Stimulated activated naive B cell treated with anti-CD40 and anti-IgM and Interleukin-4, amounts not matched to agents 10 μg/mL and 1 μg/mL and 100 μg/mL, for 72 hours (primary cell): ENCODE measurements at regions not wholly inside any gene's neighbourhood (a gene's known extent, or its start where the extent isn't known, plus 50 kb on each side); places are given as distances from the start of the nearest gene placed in this dataset.

Source experiments
- ATAC-seq, 2 donors: fragments of 150-1000 bp; cut with Tn5 transposase; replicated peaks; 2 replicates each; pipeline ENCODE4 v1.10.0; 2021; ENCODE audit warnings: moderate library complexity in 1 of 2
- DNase-seq: peaks from one replicate; pipeline ENCODE4 v3.0.0; 2021
- H3K27ac Mint-ChIP-seq: one replicate; pipeline ENCODE4 v1.8.0; 2022; ENCODE audit warnings: mild to moderate bottlenecking, mixed read lengths
- H3K27me3 Mint-ChIP-seq, 2 donors: one replicate each; pipeline ENCODE4 v1.8.0; 2022; ENCODE audit warnings: mixed read lengths in 2 of 2
- H3K36me3 Mint-ChIP-seq, 2 donors: one replicate each; pipeline ENCODE4 v1.8.0; 2022; ENCODE audit warnings: mixed read lengths in 2 of 2, mild to moderate bottlenecking in 1 of 2
- H3K4me1 Mint-ChIP-seq, 2 donors: one replicate each; pipeline ENCODE4 v1.8.0; 2022; ENCODE audit warnings: mixed read lengths in 2 of 2, mild to moderate bottlenecking in 1 of 2
- H3K4me3 Mint-ChIP-seq, 2 donors: one replicate each; pipeline ENCODE4 v1.8.0; 2022; ENCODE audit warnings: mild to moderate bottlenecking in 2 of 2, mixed read lengths in 2 of 2, moderate library complexity in 1 of 2
- H3K9me3 Mint-ChIP-seq, 2 donors: one replicate each; pipeline ENCODE4 v1.8.0; 2022; ENCODE audit warnings: mixed read lengths in 2 of 2, mild to moderate bottlenecking in 1 of 2

- Mint-ChIP-seq H3K4me1 (no peaks in the 10 kb centered on the region), H3K27me3 (peaks cover 5% of the 10 kb centered on the region in 2 donors), H3K27ac (no peak overlapping the region), H3K9me3 (peaks cover 0 to 4% of the 10 kb centered on the region in 2 donors), H3K36me3 (no peaks in the 10 kb centered on the region), H3K4me3 (no peak overlapping the region)
- ATAC-seq, result no peak
- DNase-seq, result no peak
Measured at GRCh38 chr16:51024703-51025102, 126.4 kb downstream of the SALL1 start.

GRCh38 chr16:51022955-51023354 lies 128.1 kb downstream of the SALL1 start:
- Mint-ChIP-seq H3K36me3 (no peaks in the 10 kb centered on the region), H3K4me3 (no peak overlapping the region), H3K9me3 (peaks cover 0 to 4% of the 10 kb centered on the region in 2 donors), H3K27ac (no peak overlapping the region), H3K27me3 (peaks cover 0 to 5% of the 10 kb centered on the region in 2 donors), H3K4me1 (no peaks in the 10 kb centered on the region)
- ATAC-seq (no peak), DNase-seq (no peak)

- no peak for DNase-seq
- Mint-ChIP-seq H3K4me3 (no peak overlapping the region), H3K27ac (no peak overlapping the region), H3K36me3 (no peaks in the 10 kb centered on the region), H3K27me3 (peaks cover 0 to 8% of the 10 kb centered on the region in 2 donors), H3K9me3 (no peaks in the 10 kb centered on the region), H3K4me1 (no peaks in the 10 kb centered on the region)
- ATAC-seq, result no peak
Measured at GRCh38 chr16:51019617-51020016, 131.5 kb downstream of the SALL1 start.

GRCh38 chr16:51017969-51018368 lies 133.1 kb downstream of the SALL1 start:
- ATAC-seq, result no peak

GRCh38 chr16:51012396-51012795 lies 138.7 kb downstream of the SALL1 start:
- H3K9me3 Mint-ChIP-seq, result peaks cover 3 to 12% of the 10 kb centered on the region in 2 donors
- no peaks in the 10 kb centered on the region for H3K36me3 Mint-ChIP-seq
- DNase-seq (no peak), ATAC-seq (no peak)
- no peak overlapping the region for H3K27ac Mint-ChIP-seq
- H3K4me3 Mint-ChIP-seq, result no peak overlapping the region
- no peaks in the 10 kb centered on the region for H3K4me1 Mint-ChIP-seq
- H3K27me3 Mint-ChIP-seq, result peaks cover 4 to 8% of the 10 kb centered on the region in 2 donors

More at GRCh38 chr16:51017969-51018368, 133.1 kb downstream of the SALL1 start:
- no peak for DNase-seq
- Mint-ChIP-seq H3K36me3 (no peaks in the 10 kb centered on the region), H3K4me3 (no peak overlapping the region), H3K27me3 (peaks cover 0 to 8% of the 10 kb centered on the region in 2 donors), H3K9me3 (no peaks in the 10 kb centered on the region), H3K27ac (no peak overlapping the region), H3K4me1 (no peaks in the 10 kb centered on the region)

GRCh38 chr16:51010817-51011216 lies 140.3 kb downstream of the SALL1 start:
- no peaks in the 10 kb centered on the region for H3K4me1 Mint-ChIP-seq
- H3K4me3 Mint-ChIP-seq, result no peak overlapping the region
- DNase-seq, result no peak
- H3K9me3 Mint-ChIP-seq, result peaks cover 3 to 17% of the 10 kb centered on the region in 2 donors
- H3K27me3 Mint-ChIP-seq, result peaks cover 8% of the 10 kb centered on the region in 2 donors
- H3K27ac Mint-ChIP-seq, result no peak overlapping the region
- ATAC-seq, result no peak
- H3K36me3 Mint-ChIP-seq, result no peaks in the 10 kb centered on the region

- no peak for DNase-seq
- ATAC-seq, result no peak
- H3K27ac Mint-ChIP-seq, result no peak overlapping the region
- peaks cover 0 to 13% of the 10 kb centered on the region in 2 donors for H3K27me3 Mint-ChIP-seq
- no peak overlapping the region for H3K4me3 Mint-ChIP-seq
- H3K4me1 Mint-ChIP-seq, result no peaks in the 10 kb centered on the region
- no peaks in the 10 kb centered on the region for H3K36me3 Mint-ChIP-seq
- peaks cover 6 to 18% of the 10 kb centered on the region in 2 donors for H3K9me3 Mint-ChIP-seq
Measured at GRCh38 chr16:51009813-51010212, 141.3 kb downstream of the SALL1 start.

GRCh38 chr16:51009359-51009758 lies 141.7 kb downstream of the SALL1 start:
- H3K27ac Mint-ChIP-seq, result no peak overlapping the region
- no peak for DNase-seq
- H3K36me3 Mint-ChIP-seq, result no peaks in the 10 kb centered on the region
- H3K27me3 Mint-ChIP-seq, result peaks cover 0 to 13% of the 10 kb centered on the region in 2 donors
- ATAC-seq, result no peak
- no peaks in the 10 kb centered on the region for H3K4me1 Mint-ChIP-seq
- H3K4me3 Mint-ChIP-seq, result no peak overlapping the region
- peaks cover 6 to 21% of the 10 kb centered on the region in 2 donors for H3K9me3 Mint-ChIP-seq

GRCh38 chr16:51008607-51009006 lies 142.5 kb downstream of the SALL1 start:
- H3K27ac Mint-ChIP-seq, result no peak overlapping the region
- H3K4me1 Mint-ChIP-seq, result no peaks in the 10 kb centered on the region
- DNase-seq (no peak), ATAC-seq (no peak)
- peaks cover 6 to 21% of the 10 kb centered on the region in 2 donors for H3K9me3 Mint-ChIP-seq
- no peaks in the 10 kb centered on the region for H3K36me3 Mint-ChIP-seq
- H3K27me3 Mint-ChIP-seq, result peaks cover 0 to 13% of the 10 kb centered on the region in 2 donors
- H3K4me3 Mint-ChIP-seq, result no peak overlapping the region

GRCh38 chr16:51008037-51008436 lies 143.0 kb downstream of the SALL1 start:
- no peaks in the 10 kb centered on the region for H3K4me1 Mint-ChIP-seq
- H3K4me3 Mint-ChIP-seq, result no peak overlapping the region
- ATAC-seq (no peak), DNase-seq (no peak)
- peaks cover 0 to 13% of the 10 kb centered on the region in 2 donors for H3K27me3 Mint-ChIP-seq
- no peaks in the 10 kb centered on the region for H3K36me3 Mint-ChIP-seq
- peaks cover 6 to 21% of the 10 kb centered on the region in 2 donors for H3K9me3 Mint-ChIP-seq
- no peak overlapping the region for H3K27ac Mint-ChIP-seq

GRCh38 chr16:51003850-51004566 lies 147.1 kb downstream of the SALL1 start:
- Mint-ChIP-seq H3K27ac (no peak overlapping the region), H3K4me3 (no peak overlapping the region), H3K36me3 (no peaks in the 10 kb centered on the region), H3K27me3 (peaks cover 0 to 12% of the 10 kb centered on the region in 2 donors), H3K4me1 (no peaks in the 10 kb centered on the region), H3K9me3 (peaks cover 3 to 12% of the 10 kb centered on the region in 2 donors)
- DNase-seq (no peak), ATAC-seq (no peak)

GRCh38 chr16:51002881-51003490 lies 148.1 kb downstream of the SALL1 start:
- peaks cover 3 to 12% of the 10 kb centered on the region in 2 donors for H3K9me3 Mint-ChIP-seq
- no peak overlapping the region for H3K4me3 Mint-ChIP-seq
- no peak overlapping the region for H3K27ac Mint-ChIP-seq
- H3K4me1 Mint-ChIP-seq, result no peaks in the 10 kb centered on the region
- ATAC-seq (no peak), DNase-seq (no peak)
- no peaks in the 10 kb centered on the region for H3K36me3 Mint-ChIP-seq
- H3K27me3 Mint-ChIP-seq, result peaks cover 0 to 12% of the 10 kb centered on the region in 2 donors

- no peak overlapping the region for H3K27ac Mint-ChIP-seq
- no peak overlapping the region for H3K4me3 Mint-ChIP-seq
Measured at GRCh38 chr16:50999181-50999580, 151.9 kb downstream of the SALL1 start.

GRCh38 chr16:50998411-50998810 lies 152.7 kb downstream of the SALL1 start:
- ATAC-seq (no peak), DNase-seq (no peak)
- Mint-ChIP-seq H3K4me3 (no peak overlapping the region), H3K9me3 (peaks cover 0 to 3% of the 10 kb centered on the region in 2 donors), H3K27ac (no peak overlapping the region), H3K4me1 (no peaks in the 10 kb centered on the region), H3K27me3 (peaks cover 0 to 7% of the 10 kb centered on the region in 2 donors), H3K36me3 (no peaks in the 10 kb centered on the region)

More at GRCh38 chr16:50999181-50999580, 151.9 kb downstream of the SALL1 start:
- DNase-seq, result no peak
- Mint-ChIP-seq H3K36me3 (no peaks in the 10 kb centered on the region), H3K27me3 (peaks cover 0 to 7% of the 10 kb centered on the region in 2 donors), H3K4me1 (no peaks in the 10 kb centered on the region), H3K9me3 (peaks cover 0 to 3% of the 10 kb centered on the region in 2 donors)
- no peak for ATAC-seq

- Mint-ChIP-seq H3K9me3 (peaks cover 0 to 3% of the 10 kb centered on the region in 2 donors), H3K4me3 (no peak overlapping the region), H3K27me3 (peaks cover 0 to 7% of the 10 kb centered on the region in 2 donors), H3K4me1 (no peaks in the 10 kb centered on the region), H3K27ac (no peak overlapping the region), H3K36me3 (no peaks in the 10 kb centered on the region)
- no peak for ATAC-seq
- no peak for DNase-seq
Measured at GRCh38 chr16:50997679-50998078, 153.4 kb downstream of the SALL1 start.
